HepG2 (cell line): ENCODE measurements at regions not wholly inside any gene's neighbourhood (a gene's known extent, or its start where the extent isn't known, plus 50 kb on each side); places are given as distances from the start of the nearest gene placed in this dataset.

Experiments used
- ATAC-seq: fragments of 200-7000 bp; cut with Tn5 transposase; 3 replicates; pipeline ENCODE4 v1.9.1; 2020; ENCODE audit warnings: mild to moderate bottlenecking, moderate library complexity
- BruUV-seq: library from RNA; stranded (reverse); fragments of 400-500 nt; replicated peaks from 2 replicates; lab custom pipeline; 2021; lab: Mats Ljungman, UMichigan
- CTCF ChIA-PET: fragments of 300-600 bp; formaldehyde crosslinking; extraction: SDS; loops from one replicate; lab custom pipeline; 2021; ENCODE audit warnings: low total read pairs, inconsistent platforms, low intra/inter-chr PET ratio; lab: Yijun Ruan, JAX
- POLR2A ChIA-PET: fragments of 350-600 bp; sonication (Branson Sonifier 250); formaldehyde crosslinking; loops from one replicate; lab custom pipeline; 2020; ENCODE audit warnings: antibody characterized with exemption, inconsistent platforms; lab: Yijun Ruan, JAX
- DNase-seq: peaks from one replicate; pipeline ENCODE4 v3.0.0-alpha.2; 2015; ENCODE audit warnings: low spot score
- FAIRE-seq: peaks from 3 replicates; lab custom pipeline; 2011; peaks lifted over from hg19 to GRCh38; lab: Jason Lieb, UNC
- H2AFZ ChIP-seq: one replicate; pipeline ENCODE4 v1.6.1; 2011; ENCODE audit warnings: low read length, inconsistent platforms
- H3K27ac ChIP-seq: fragments of 300-600 bp; 3 replicates; pipeline ENCODE4 v1.8.0; 2011; ENCODE audit warnings: mixed run types, mild to moderate bottlenecking, mixed read lengths, low read length, inconsistent platforms; ENCODE audit not compliant: insufficient read depth; ENCODE audit errors: extremely low read length
- H3K27me3 ChIP-seq, 2 experiments: fragments of 200-600 bp in 1 of 2; 2 replicates in 1 of 2; 3 replicates in 1 of 2; pipeline versions ENCODE4 v1.6.0 to v1.8.0; 2011; ENCODE audit warnings: low read length in 2 of 2, mild to moderate bottlenecking in 2 of 2, moderate library complexity in 2 of 2, inconsistent platforms in 1 of 2; ENCODE audit not compliant: insufficient read depth in 2 of 2, control insufficient read depth in 1 of 2
- H3K36me3 ChIP-seq, 2 experiments: fragments of 200-600 bp in 1 of 2; replicated peaks in 1 of 2; 2 replicates in 1 of 2; 3 replicates in 1 of 2; pipeline versions ENCODE4 v1.5.1 to v1.8.0; 2011; ENCODE audit warnings: low read length in 2 of 2, inconsistent platforms in 1 of 2; ENCODE audit not compliant: insufficient read depth in 2 of 2, control insufficient read depth in 1 of 2
- H3K4me1 ChIP-seq: 2 replicates; pipeline ENCODE4 v1.5.1; 2012; ENCODE audit warnings: low read length, inconsistent platforms; ENCODE audit not compliant: insufficient read depth
- H3K4me2 ChIP-seq: 2 replicates; pipeline ENCODE4 v1.6.0; 2011; ENCODE audit warnings: low read depth, low read length, inconsistent platforms
- H3K4me3 ChIP-seq, 3 experiments: fragments of 200-600 bp in 1 of 3; sonication (generic), shearing (Covaris generic) in 1 of 3; replicated peaks in 1 of 3; 2 replicates each; pipeline ENCODE4 v1.5.1; 2011 to 2016; ENCODE audit warnings: low read length in 3 of 3, inconsistent platforms in 2 of 3, low read depth in 2 of 3, mild to moderate bottlenecking in 2 of 3, control low read depth in 1 of 3, mixed read lengths in 1 of 3; ENCODE audit not compliant: insufficient read depth in 1 of 3
- H3K79me2 ChIP-seq: one replicate; pipeline ENCODE4 v1.6.1; 2011; ENCODE audit warnings: low read length, inconsistent platforms; ENCODE audit not compliant: insufficient read depth
- H3K9ac ChIP-seq: 2 replicates; pipeline ENCODE4 v1.6.0; 2011; ENCODE audit warnings: mild to moderate bottlenecking, low read depth, low read length, inconsistent platforms; ENCODE audit not compliant: insufficient read depth
- H3K9me3 ChIP-seq: 2 replicates; pipeline ENCODE4 v1.5.1; 2012; ENCODE audit warnings: mild to moderate bottlenecking, low read length
- H4K20me1 ChIP-seq: 2 replicates; pipeline ENCODE4 v1.6.0; 2011; ENCODE audit warnings: inconsistent platforms, mild to moderate bottlenecking, low read length, moderate library complexity; ENCODE audit not compliant: insufficient read depth
- CREM ChIP-seq, 2 experiments: sonication (generic) in 1 of 2; formaldehyde crosslinking in 1 of 2; IDR thresholded peaks; 2 replicates each; pipeline versions ENCODE4 v1.4.0 to v1.6.1; 2016 to 2020; ENCODE audit warnings: antibody characterized with exemption in 1 of 2, mild to moderate bottlenecking in 1 of 2, missing genetic modification reagents in 1 of 2
- FOXP4 ChIP-seq: sonication (generic); formaldehyde crosslinking; IDR thresholded peaks from 2 replicates; pipeline ENCODE4 v1.4.0; 2020; ENCODE audit warnings: missing genetic modification reagents
- PATZ1 ChIP-seq: sonication (generic); formaldehyde crosslinking; IDR thresholded peaks from 2 replicates; pipeline ENCODE4 v1.4.0; 2020; ENCODE audit warnings: missing genetic modification reagents
- SAFB2 ChIP-seq: sonication (generic); formaldehyde crosslinking; IDR thresholded peaks from 2 replicates; pipeline ENCODE4 v1.5.1; 2020; ENCODE audit warnings: missing genetic modification reagents, low read depth, mild to moderate bottlenecking, borderline replicate concordance
- ZFP41 ChIP-seq: sonication (generic); formaldehyde crosslinking; IDR thresholded peaks from 2 replicates; pipeline ENCODE4 v1.4.0; 2020; ENCODE audit warnings: mild to moderate bottlenecking, missing genetic modification reagents, borderline replicate concordance
- ZNF207 ChIP-seq: fragments of 450-650 bp; IDR thresholded peaks from 2 replicates; pipeline ENCODE4 v1.6.1; 2016; ENCODE audit warnings: antibody characterized with exemption, borderline replicate concordance
- WGBS: methylation state at CpG from one replicate; pipeline ENCODE4 v1.1.6; 2017; ENCODE audit warnings: low lambda C conversion rate; 5-methylcytosine and 5-hydroxymethylcytosine counted together
- in situ Hi-C: cut with HindIII; loops from 2 replicates; pipeline ENCODE4 v1.10.0; 2017; ENCODE audit warnings: low pct_unique_long_range_greater_than_20kb; ENCODE audit not compliant: extremely low pct_ligation_motif_present
- intact Hi-C: fragments of 100-400 bp; cut with micrococcal nuclease; formaldehyde crosslinking; loops from one replicate; pipeline ENCODE4 v1.10.0; 2022; ENCODE audit not compliant: unreplicated experiment
- TF ChIP-seq, protein P1 (sequence below): conservative IDR thresholded peaks from 2 replicates; pipeline ENCODE4 v1.6.1; 2018; ENCODE audit warnings: missing genetic modification reagents
- TF ChIP-seq, protein P2 (sequence below), 2 experiments: fragments of 450-650 bp in 1 of 2; sonication (generic) in 1 of 2; formaldehyde crosslinking in 1 of 2; IDR thresholded peaks; 2 replicates each; pipeline versions ENCODE4 v1.6.1 to v1.8.0; 2016 to 2022; ENCODE audit warnings: antibody characterized with exemption in 1 of 2, mild to moderate bottlenecking in 1 of 2, missing genetic modification reagents in 1 of 2

GRCh38 chr4:129377131-129377845 lies 281.3 kb downstream of the C4orf33 start:
- Histone ChIP-seq H3K36me3 (no peaks in the 10 kb centered on the region), H3K9me3 (no peaks in the 10 kb centered on the region), H3K27ac (no peak overlapping the region), H3K27me3 (no peaks in the 10 kb centered on the region; a peak in 1 of 5 replicates), H4K20me1 (no peaks in the 10 kb centered on the region), H2AFZ (no peak overlapping the region), H3K9ac (no peak overlapping the region), H3K4me1 (no peaks in the 10 kb centered on the region), H3K4me3 (no peak overlapping the region), H3K4me2 (no peak overlapping the region), H3K79me2 (no peaks in the 10 kb centered on the region)
- FAIRE-seq (no peak), ATAC-seq (no peak), DNase-seq (no peak)
- BruUV-seq: no TSS peak
- 1% methylated on average over 4 of the region's 4 CpGs for WGBS
- in situ Hi-C loops: no loop called here
- intact Hi-C loops: no loop called here
- ChIA-PET CTCF (no interaction called here), POLR2A (no interaction called here)
- TF ChIP-seq, protein P1, sequence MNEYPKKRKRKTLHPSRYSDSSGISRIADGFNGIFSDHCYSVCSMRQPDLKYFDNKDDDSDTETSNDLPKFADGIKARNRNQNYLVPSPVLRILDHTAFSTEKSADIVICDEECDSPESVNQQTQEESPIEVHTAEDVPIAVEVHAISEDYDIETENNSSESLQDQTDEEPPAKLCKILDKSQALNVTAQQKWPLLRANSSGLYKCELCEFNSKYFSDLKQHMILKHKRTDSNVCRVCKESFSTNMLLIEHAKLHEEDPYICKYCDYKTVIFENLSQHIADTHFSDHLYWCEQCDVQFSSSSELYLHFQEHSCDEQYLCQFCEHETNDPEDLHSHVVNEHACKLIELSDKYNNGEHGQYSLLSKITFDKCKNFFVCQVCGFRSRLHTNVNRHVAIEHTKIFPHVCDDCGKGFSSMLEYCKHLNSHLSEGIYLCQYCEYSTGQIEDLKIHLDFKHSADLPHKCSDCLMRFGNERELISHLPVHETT (CRISPR knock-in tag): no peak
- TF ChIP-seq CREM (IDR thresholded peaks at IDR 0.05) (no peak), CREM (CRISPR knock-in tag; IDR thresholded peaks at IDR 0.05) (no peak), PATZ1 (CRISPR knock-in tag) (no peak), FOXP4 (CRISPR knock-in tag) (no peak), SAFB2 (CRISPR knock-in tag) (no peak), ZNF207 (no peak), ZFP41 (no peak)
- TF ChIP-seq, protein P2, sequence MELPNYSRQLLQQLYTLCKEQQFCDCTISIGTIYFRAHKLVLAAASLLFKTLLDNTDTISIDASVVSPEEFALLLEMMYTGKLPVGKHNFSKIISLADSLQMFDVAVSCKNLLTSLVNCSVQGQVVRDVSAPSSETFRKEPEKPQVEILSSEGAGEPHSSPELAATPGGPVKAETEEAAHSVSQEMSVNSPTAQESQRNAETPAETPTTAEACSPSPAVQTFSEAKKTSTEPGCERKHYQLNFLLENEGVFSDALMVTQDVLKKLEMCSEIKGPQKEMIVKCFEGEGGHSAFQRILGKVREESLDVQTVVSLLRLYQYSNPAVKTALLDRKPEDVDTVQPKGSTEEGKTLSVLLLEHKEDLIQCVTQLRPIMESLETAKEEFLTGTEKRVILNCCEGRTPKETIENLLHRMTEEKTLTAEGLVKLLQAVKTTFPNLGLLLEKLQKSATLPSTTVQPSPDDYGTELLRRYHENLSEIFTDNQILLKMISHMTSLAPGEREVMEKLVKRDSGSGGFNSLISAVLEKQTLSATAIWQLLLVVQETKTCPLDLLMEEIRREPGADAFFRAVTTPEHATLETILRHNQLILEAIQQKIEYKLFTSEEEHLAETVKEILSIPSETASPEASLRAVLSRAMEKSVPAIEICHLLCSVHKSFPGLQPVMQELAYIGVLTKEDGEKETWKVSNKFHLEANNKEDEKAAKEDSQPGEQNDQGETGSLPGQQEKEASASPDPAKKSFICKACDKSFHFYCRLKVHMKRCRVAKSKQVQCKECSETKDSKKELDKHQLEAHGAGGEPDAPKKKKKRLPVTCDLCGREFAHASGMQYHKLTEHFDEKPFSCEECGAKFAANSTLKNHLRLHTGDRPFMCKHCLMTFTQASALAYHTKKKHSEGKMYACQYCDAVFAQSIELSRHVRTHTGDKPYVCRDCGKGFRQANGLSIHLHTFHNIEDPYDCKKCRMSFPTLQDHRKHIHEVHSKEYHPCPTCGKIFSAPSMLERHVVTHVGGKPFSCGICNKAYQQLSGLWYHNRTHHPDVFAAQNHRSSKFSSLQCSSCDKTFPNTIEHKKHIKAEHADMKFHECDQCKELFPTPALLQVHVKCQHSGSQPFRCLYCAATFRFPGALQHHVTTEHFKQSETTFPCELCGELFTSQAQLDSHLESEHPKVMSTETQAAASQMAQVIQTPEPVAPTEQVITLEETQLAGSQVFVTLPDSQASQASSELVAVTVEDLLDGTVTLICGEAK (IDR thresholded peaks at IDR 0.05): no peak
- TF ChIP-seq, protein P2 (CRISPR knock-in tag; IDR thresholded peaks at IDR 0.05): no peak
